ENCODE measurements at regions not wholly inside any gene's neighbourhood (a gene's known extent, or its start where the extent isn't known, plus 50 kb on each side); places are given as distances from the start of the nearest gene placed in this dataset.
A peak's percentile ranks its signal among the peaks of the same experiment; 100 is the strongest.

GRCh38 chr2:62309465-62310091 lies 113.7 kb downstream of the B3GNT2 start:
- TF ChIP-seq RORB (CRISPR knock-in tag; IDR thresholded peaks at IDR 0.05) (no peak), ZBTB21 (CRISPR knock-in tag; IDR thresholded peaks at IDR 0.05; ENCODE audit: borderline replicate concordance) (no peak), CTCF (IDR thresholded peaks at IDR 0.05) (no peak), ATF3 (CRISPR knock-in tag; conservative IDR thresholded peaks at IDR 0.05) (no peak), ATF2 (CRISPR knock-in tag; IDR thresholded peaks at IDR 0.05; ENCODE audit: borderline replicate concordance, low read depth) (no peak), NR2C2 (CRISPR knock-in tag; IDR thresholded peaks at IDR 0.05) (no peak), MAX (CRISPR knock-in tag; IDR thresholded peaks at IDR 0.05) (peak; percentile 81), KAT7 (CRISPR knock-in tag; IDR thresholded peaks at IDR 0.05; ENCODE audit: borderline replicate concordance) (no peak), E2F4 (CRISPR knock-in tag; IDR thresholded peaks at IDR 0.05; ENCODE audit: borderline replicate concordance, low read depth) (no peak), JUN (CRISPR knock-in tag; IDR thresholded peaks at IDR 0.05) (no peak), ETV6 (CRISPR knock-in tag; IDR thresholded peaks at IDR 0.05) (no peak), ZSCAN18 (CRISPR knock-in tag; IDR thresholded peaks at IDR 0.05) (no peak)

Measured in WTC11 (cell line).